ENCODE measurements at regions not wholly inside any gene's neighbourhood (a gene's known extent, or its start where the extent isn't known, plus 50 kb on each side); places are given as distances from the start of the nearest gene placed in this dataset.

GRCh38 chr6:133590196-133590595 is 298.7 kb upstream of the TCF21 start (continued):
- TF ChIP-seq ASH2L (IDR thresholded peaks at IDR 0.05; ENCODE audit: low read length) = no peak

All from H1 (cell line).